OCI-LY7 (cell line): ENCODE measurements at regions not wholly inside any gene's neighbourhood (a gene's known extent, or its start where the extent isn't known, plus 50 kb on each side); places are given as distances from the start of the nearest gene placed in this dataset.

Source experiments
- EZH2phosphoT487 ChIP-seq: fragments of 200-600 bp; sonication (generic); IDR thresholded peaks from 2 replicates; pipeline ENCODE4 v1.6.1; 2018; ENCODE audit warnings: low read depth, borderline replicate concordance, mild to moderate bottlenecking, mixed run types, antibody characterized with exemption, low read length, moderate library complexity, mixed read lengths
- TF ChIP-seq, protein P1 (sequence below): fragments of 200-600 bp; sonication (generic); conservative IDR thresholded peaks from 2 replicates; pipeline ENCODE4 v1.5.1; 2014; ENCODE audit warnings: mild to moderate bottlenecking, antibody characterized with exemption, low read length, moderate library complexity, mixed read lengths

DNA sequence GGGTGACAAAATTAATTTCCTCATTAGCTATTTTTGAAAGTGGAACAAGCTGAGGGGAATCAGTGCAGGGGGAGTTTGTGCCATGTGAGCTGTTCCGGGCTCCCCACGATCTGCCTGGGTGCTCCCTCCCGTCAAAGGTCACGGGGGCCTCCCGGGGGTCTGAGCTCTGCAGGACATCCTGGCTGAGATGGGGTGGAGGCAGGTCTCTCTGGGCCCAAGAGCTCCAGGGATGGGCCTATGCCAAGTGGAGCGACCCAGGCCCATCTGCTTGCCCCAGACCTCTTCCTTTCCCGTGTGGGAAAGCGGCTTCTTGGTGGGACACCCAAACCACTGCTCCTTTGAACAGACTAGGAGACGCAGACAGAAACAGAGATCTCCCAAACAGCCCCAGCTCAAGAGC, 143.3 kb upstream of the ID2 start:
- TF ChIP-seq, protein P1, sequence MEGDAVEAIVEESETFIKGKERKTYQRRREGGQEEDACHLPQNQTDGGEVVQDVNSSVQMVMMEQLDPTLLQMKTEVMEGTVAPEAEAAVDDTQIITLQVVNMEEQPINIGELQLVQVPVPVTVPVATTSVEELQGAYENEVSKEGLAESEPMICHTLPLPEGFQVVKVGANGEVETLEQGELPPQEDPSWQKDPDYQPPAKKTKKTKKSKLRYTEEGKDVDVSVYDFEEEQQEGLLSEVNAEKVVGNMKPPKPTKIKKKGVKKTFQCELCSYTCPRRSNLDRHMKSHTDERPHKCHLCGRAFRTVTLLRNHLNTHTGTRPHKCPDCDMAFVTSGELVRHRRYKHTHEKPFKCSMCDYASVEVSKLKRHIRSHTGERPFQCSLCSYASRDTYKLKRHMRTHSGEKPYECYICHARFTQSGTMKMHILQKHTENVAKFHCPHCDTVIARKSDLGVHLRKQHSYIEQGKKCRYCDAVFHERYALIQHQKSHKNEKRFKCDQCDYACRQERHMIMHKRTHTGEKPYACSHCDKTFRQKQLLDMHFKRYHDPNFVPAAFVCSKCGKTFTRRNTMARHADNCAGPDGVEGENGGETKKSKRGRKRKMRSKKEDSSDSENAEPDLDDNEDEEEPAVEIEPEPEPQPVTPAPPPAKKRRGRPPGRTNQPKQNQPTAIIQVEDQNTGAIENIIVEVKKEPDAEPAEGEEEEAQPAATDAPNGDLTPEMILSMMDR, result no peak
- no peak for TF ChIP-seq EZH2phosphoT487
